ENCODE measurements at regions not wholly inside any gene's neighbourhood (a gene's known extent, or its start where the extent isn't known, plus 50 kb on each side); places are given as distances from the start of the nearest gene placed in this dataset.
A peak's percentile ranks its signal among the peaks of the same experiment; 100 is the strongest.

- no peak for DNase-seq (ENCODE audit: low read depth, low spot score)
These were observed 540.9 kb downstream of the LMO4 start for GRCh38 chr1:87869567-87869966.

GRCh38 chr1:87872189-87872588, 543.5 kb downstream of the LMO4 start:
- DNase-seq (ENCODE audit: low read depth, low spot score) = no peak

- DNase-seq (ENCODE audit: low read depth, low spot score) = no peak
These were observed 544.0 kb downstream of the LMO4 start for GRCh38 chr1:87872692-87873091.

- DNase-seq (ENCODE audit: low read depth, low spot score) = no peak
These were observed 550.2 kb downstream of the LMO4 start for GRCh38 chr1:87878873-87879272.

GRCh38 chr1:87880098-87880760, 551.5 kb downstream of the LMO4 start:
- peak; percentile 3 for DNase-seq (ENCODE audit: low read depth, low spot score)

GRCh38 chr1:87880764-87881163, 552.1 kb downstream of the LMO4 start:
- DNase-seq (ENCODE audit: low read depth, low spot score) = no peak

- DNase-seq (ENCODE audit: low read depth, low spot score) = no peak
These were observed 555.2 kb downstream of the LMO4 start for GRCh38 chr1:87883906-87884305.

- DNase-seq (ENCODE audit: low read depth, low spot score) = no peak
These were observed 555.9 kb downstream of the LMO4 start for GRCh38 chr1:87884581-87884980.

GRCh38 chr1:87885278-87886025, 556.8 kb downstream of the LMO4 start:
- no peak for DNase-seq (ENCODE audit: low read depth, low spot score)

GRCh38 chr1:87887100-87887499, 558.4 kb downstream of the LMO4 start:
- DNase-seq (ENCODE audit: low read depth, low spot score) = no peak

GRCh38 chr1:87888446-87888845, 559.8 kb downstream of the LMO4 start:
- no peak for DNase-seq (ENCODE audit: low read depth, low spot score)

- no peak for DNase-seq (ENCODE audit: low read depth, low spot score)
These were observed 565.4 kb downstream of the LMO4 start for GRCh38 chr1:87894062-87894461.

- DNase-seq (ENCODE audit: low read depth, low spot score) = no peak
These were observed 568.8 kb downstream of the LMO4 start for GRCh38 chr1:87897481-87897880.

- no peak for DNase-seq (ENCODE audit: low read depth, low spot score)
These were observed 569.8 kb downstream of the LMO4 start for GRCh38 chr1:87898431-87898830.

- no peak for DNase-seq (ENCODE audit: low read depth, low spot score)
These were observed 570.3 kb downstream of the LMO4 start for GRCh38 chr1:87899017-87899416.

- DNase-seq (ENCODE audit: low read depth, low spot score) = no peak
These were observed 571.1 kb downstream of the LMO4 start for GRCh38 chr1:87899746-87900145.

GRCh38 chr1:87902830-87903229, 574.1 kb downstream of the LMO4 start:
- DNase-seq (ENCODE audit: low read depth, low spot score) = peak; percentile 7

GRCh38 chr1:87903242-87903641, 574.6 kb downstream of the LMO4 start:
- DNase-seq (ENCODE audit: low read depth, low spot score) = no peak

- DNase-seq (ENCODE audit: low read depth, low spot score) = no peak
These were observed 576.0 kb downstream of the LMO4 start for GRCh38 chr1:87904651-87905050.

- no peak for DNase-seq (ENCODE audit: low read depth, low spot score)
These were observed 577.0 kb downstream of the LMO4 start for GRCh38 chr1:87905651-87906050.

- no peak for DNase-seq (ENCODE audit: low read depth, low spot score)
These were observed 577.4 kb downstream of the LMO4 start for GRCh38 chr1:87906078-87906477.

GRCh38 chr1:87913361-87913760, 584.7 kb downstream of the LMO4 start:
- DNase-seq (ENCODE audit: low read depth, low spot score) = no peak

- no peak for DNase-seq (ENCODE audit: low read depth, low spot score)
These were observed 585.7 kb downstream of the LMO4 start for GRCh38 chr1:87914396-87914795.

Measured in astrocyte of the hippocampus (primary cell).